ENCODE measurements at regions not wholly inside any gene's neighbourhood (a gene's known extent, or its start where the extent isn't known, plus 50 kb on each side); places are given as distances from the start of the nearest gene placed in this dataset.

GRCh38 chr3:9311228-9311627, 51.6 kb upstream of the THUMPD3 start:
- intact Hi-C loops (cut with DNase I; ENCODE audit: low total_unique reads) = no loop called here
- DNase-seq = no peak
- peaks cover 0 to 20% (median 8%) of the 10 kb centered on the region in 4 donors for H3K4me1 ChIP-seq
- H3K27ac ChIP-seq = no peak overlapping the region
- no peaks in the 10 kb centered on the region for H3K36me3 ChIP-seq
- H3K27me3 ChIP-seq = no peaks in the 10 kb centered on the region
- no peak for TF ChIP-seq CTCF (IDR thresholded peaks at IDR 0.05)
- H3K4me3 ChIP-seq = no peak overlapping the region
- H3K9me3 ChIP-seq = no peaks in the 10 kb centered on the region

Data from tibial artery (tissue), 4 donors.